ENCODE measurements at regions not wholly inside any gene's neighbourhood (a gene's known extent, or its start where the extent isn't known, plus 50 kb on each side); places are given as distances from the start of the nearest gene placed in this dataset.

DNA sequence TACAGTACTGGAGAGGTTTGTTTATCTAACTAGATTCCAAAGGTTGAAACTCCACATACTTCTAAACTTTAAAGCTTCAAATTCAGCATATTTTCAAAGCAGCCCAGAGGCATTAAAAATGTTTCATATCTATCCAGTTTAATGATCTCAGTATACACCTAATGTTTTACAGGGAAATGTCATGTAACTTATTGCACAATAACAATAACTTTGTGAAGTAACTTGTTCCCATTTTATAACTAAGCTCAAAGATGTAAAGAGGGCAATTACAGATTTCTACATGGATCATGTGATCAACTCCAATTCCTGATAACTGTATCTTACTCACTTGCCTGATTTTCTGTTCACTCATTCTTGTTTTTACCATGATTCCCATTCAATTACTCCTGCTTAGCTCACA, 610.0 kb downstream of the TAF11L14 start:
- Histone ChIP-seq H3K27ac (ENCODE audit: low read depth, low read length) (no peak overlapping the region), H2AK5ac (ENCODE audit: low read depth, low read length) (no peak overlapping the region), H3K4me1 (replicated peaks in 1 of 4; ENCODE audit: control insufficient read depth in 3 of 4, insufficient read depth in 4 of 4, low read length in 3 of 4) (no peaks in the 10 kb centered on the region), H3K23me2 (ENCODE audit: low read depth, low read length) (no peaks in the 10 kb centered on the region), H3K27me3 (replicated peaks in 1 of 4; ENCODE audit: control insufficient read depth in 3 of 4, extremely low read depth in 1 of 4, insufficient read depth in 3 of 4, low read length in 3 of 4) (no peaks in the 10 kb centered on the region), H2BK15ac (ENCODE audit: low read length) (no peak overlapping the region), H3K14ac (ENCODE audit: insufficient read length) (no peak overlapping the region), H3K4ac (replicated peaks; ENCODE audit: insufficient read length, low read depth, low read length) (no peak overlapping the region), H2BK20ac (ENCODE audit: low read length) (no peak overlapping the region), H3K79me1 (ENCODE audit: low read depth, low read length) (no peaks in the 10 kb centered on the region), H2BK5ac (ENCODE audit: low read depth, low read length) (no peak overlapping the region), H3K4me2 (ENCODE audit: insufficient read depth in 1 of 2, low read depth in 2 of 2, low read length in 2 of 2) (no peak overlapping the region), H4K5ac (ENCODE audit: insufficient read length, low read depth, low read length) (no peak overlapping the region), H4K91ac (replicated peaks; ENCODE audit: insufficient read length, low read length) (no peak overlapping the region), H3K4me3 (ENCODE audit: extremely low read depth in 1 of 4, insufficient read depth in 2 of 4, low read depth in 3 of 4, low read length in 4 of 4) (no peak overlapping the region), H2BK12ac (ENCODE audit: low read depth, low read length) (no peak overlapping the region), H3K79me2 (ENCODE audit: control insufficient read depth in 1 of 2, insufficient read depth in 2 of 2, low read length in 2 of 2) (no peaks in the 10 kb centered on the region), H3K23ac (ENCODE audit: insufficient read length) (no peak overlapping the region), H3K56ac (replicated peaks; ENCODE audit: insufficient read length, low read depth, low read length) (no peak overlapping the region), H3K9ac (replicated peaks in 1 of 4; ENCODE audit: extremely low read depth in 1 of 4, low read depth in 3 of 4, low read length in 3 of 4) (no peak overlapping the region), H3K9me3 (ENCODE audit: insufficient read depth in 2 of 2, low read depth in 1 of 2, low read length in 1 of 2) (peaks cover 0 to 3% of the 10 kb centered on the region in 2 experiments; a peak in 1 of 4 replicates), H2AFZ (ENCODE audit: low read length) (no peak overlapping the region), H2BK120ac (replicated peaks; ENCODE audit: low read depth, low read length) (no peak overlapping the region), H4K8ac (ENCODE audit: extremely low read depth, insufficient read depth, low read length) (no peak overlapping the region), H4K20me1 (replicated peaks in 1 of 2; ENCODE audit: control insufficient read depth in 1 of 2, insufficient read depth in 2 of 2, low read length in 2 of 2) (no peaks in the 10 kb centered on the region), H3K36me3 (ENCODE audit: control insufficient read depth in 2 of 4, insufficient read depth in 4 of 4, low read length in 3 of 4) (no peaks in the 10 kb centered on the region), H3K18ac (ENCODE audit: extremely low read depth, low read length) (no peak overlapping the region)
- no peak for DNase-seq (ENCODE audit: low read depth in 1 of 2, low spot score in 2 of 2)
- no peak for FAIRE-seq
- ChIA-PET POLR2A (ENCODE audit: partially characterized antibody) (no interaction called here), CTCF (ENCODE audit: partially characterized antibody) (interaction anchor here (1.2 kb wide), 1 partner anchor 24 kb away, joined by 3 read pairs; no protein-coding TSS in a partner anchor)
- TF ChIP-seq CEBPB (IDR thresholded peaks at IDR 0.05; ENCODE audit: low read depth, low read length), result peak; percentile 33; the same call in 1 of the 2 replicates
- TF ChIP-seq KDM4A (IDR thresholded peaks at IDR 0.05; ENCODE audit: low read depth, low read length, severe bottlenecking), result no peak
- no peak for TF ChIP-seq HDAC6 (IDR thresholded peaks at IDR 0.05; ENCODE audit: low read depth, low read length)
- TF ChIP-seq TEAD4 (IDR thresholded peaks at IDR 0.05; ENCODE audit: low read depth, low read length), result no peak
- no peak for TF ChIP-seq EGR1 (IDR thresholded peaks at IDR 0.05; ENCODE audit: borderline replicate concordance, low read depth, low read length)
- no peak for TF ChIP-seq ZNF274 (IDR thresholded peaks at IDR 0.05; ENCODE audit: borderline replicate concordance, extremely low read depth, low read length)
- TF ChIP-seq, protein P1, sequence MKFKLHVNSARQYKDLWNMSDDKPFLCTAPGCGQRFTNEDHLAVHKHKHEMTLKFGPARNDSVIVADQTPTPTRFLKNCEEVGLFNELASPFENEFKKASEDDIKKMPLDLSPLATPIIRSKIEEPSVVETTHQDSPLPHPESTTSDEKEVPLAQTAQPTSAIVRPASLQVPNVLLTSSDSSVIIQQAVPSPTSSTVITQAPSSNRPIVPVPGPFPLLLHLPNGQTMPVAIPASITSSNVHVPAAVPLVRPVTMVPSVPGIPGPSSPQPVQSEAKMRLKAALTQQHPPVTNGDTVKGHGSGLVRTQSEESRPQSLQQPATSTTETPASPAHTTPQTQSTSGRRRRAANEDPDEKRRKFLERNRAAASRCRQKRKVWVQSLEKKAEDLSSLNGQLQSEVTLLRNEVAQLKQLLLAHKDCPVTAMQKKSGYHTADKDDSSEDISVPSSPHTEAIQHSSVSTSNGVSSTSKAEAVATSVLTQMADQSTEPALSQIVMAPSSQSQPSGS (IDR thresholded peaks at IDR 0.05; ENCODE audit: low read length), result no peak

Measured in H1 (cell line).